HG03378 (cell line): ENCODE measurements at regions not wholly inside any gene's neighbourhood (a gene's known extent, or its start where the extent isn't known, plus 50 kb on each side); places are given as distances from the start of the nearest gene placed in this dataset.

ENCODE experiments used
- ATAC-seq: cut with Tn5 transposase; IDR thresholded peaks from one replicate; pipeline ENCODE4 v1.9.1; 2021; ENCODE audit warnings: mild to moderate bottlenecking, moderate library complexity; ENCODE audit not compliant: unreplicated experiment

- no peak for ATAC-seq
Measured at GRCh38 chr4:159497936-159498335, 395.1 kb downstream of the RAPGEF2 start.

DNA sequence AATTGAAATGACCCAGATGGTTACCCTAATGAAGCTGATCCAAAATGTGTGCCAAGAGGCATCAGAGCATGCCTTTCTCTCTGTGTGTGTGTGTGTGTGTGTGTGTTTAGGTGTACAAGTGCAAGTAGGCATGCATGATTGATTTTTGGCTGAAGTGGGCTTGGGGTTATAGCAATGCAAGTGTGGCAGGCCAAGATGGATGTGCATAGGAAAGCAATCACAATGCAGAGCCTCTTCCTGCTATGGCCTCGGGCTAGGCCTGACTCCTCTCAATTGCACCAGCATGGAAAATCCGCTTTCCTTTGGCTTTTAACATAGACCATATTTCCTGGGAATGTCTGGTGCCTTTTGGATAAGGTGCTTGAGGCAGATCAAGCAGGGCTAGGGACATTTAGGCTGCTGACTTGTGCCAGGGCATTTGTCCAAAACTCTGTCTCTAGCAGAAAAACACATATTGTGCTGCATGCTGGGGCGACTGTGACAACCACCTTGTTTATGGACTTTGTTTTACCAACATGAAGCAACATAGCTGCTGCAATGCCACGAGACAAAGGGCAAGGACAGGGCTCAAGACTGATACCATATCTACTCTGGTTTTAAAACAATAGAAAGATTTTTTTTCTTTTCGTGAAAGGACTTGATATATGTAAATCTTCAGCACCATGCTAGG, 395.7 kb downstream of the RAPGEF2 start:
- ATAC-seq = no peak

DNA sequence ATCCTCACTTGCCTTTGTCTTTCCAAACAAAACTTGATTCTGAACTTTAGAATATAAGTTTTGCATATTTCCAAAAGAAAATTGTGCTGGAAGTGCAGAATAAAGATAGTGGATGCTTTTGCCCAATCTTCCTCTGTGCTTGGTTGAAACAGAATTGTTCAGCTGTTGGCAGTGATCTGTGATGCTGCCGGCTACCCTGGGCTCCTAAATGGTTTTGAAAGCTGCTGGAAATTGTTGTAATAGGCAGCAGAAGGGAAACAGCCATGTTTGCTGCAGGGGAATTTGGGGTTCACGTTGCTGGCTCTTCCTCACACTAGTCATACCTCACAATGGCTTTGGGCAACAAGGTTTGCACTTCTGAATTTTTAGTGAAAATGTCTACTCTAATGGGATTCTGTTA, 398.0 kb downstream of the RAPGEF2 start:
- ATAC-seq = no peak

DNA sequence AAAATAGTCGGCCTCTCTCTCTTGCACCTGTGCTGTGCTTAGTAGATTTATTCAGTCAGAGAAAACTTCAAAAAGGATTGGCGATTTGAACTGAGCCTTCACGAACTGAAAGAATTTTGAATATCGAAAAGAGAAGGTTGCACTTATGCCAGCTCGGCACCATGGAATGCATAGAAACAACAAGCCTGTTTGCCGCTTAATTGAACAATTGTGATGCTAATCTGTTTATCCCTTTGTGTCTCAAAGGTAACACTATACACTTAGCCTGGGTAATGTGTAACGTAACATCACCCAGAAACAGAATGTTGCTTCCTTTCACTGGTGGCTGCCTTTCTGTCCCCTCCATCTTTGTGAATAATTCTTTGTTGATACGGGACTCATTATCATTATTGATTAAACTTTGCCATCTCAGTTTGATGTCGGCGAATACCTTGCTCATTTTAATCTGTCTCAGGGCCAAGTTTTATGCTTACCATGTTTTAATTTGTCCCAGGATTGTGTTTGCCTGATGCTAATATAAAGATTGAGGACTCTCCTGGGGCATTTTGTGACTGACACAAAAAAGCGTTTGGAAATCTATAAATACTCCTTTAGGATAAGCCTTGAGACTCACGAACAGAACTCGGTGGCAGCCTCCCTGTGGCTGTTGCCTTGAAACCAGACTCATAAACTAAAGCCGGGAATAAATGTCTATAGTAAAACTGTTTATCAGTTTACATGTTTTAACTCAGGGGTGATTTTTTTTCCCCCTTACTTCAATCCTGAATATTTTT, 400.5 kb downstream of the RAPGEF2 start:
- ATAC-seq = no peak

- ATAC-seq = no peak
Measured at GRCh38 chr4:159504684-159505083, 401.8 kb downstream of the RAPGEF2 start.

DNA sequence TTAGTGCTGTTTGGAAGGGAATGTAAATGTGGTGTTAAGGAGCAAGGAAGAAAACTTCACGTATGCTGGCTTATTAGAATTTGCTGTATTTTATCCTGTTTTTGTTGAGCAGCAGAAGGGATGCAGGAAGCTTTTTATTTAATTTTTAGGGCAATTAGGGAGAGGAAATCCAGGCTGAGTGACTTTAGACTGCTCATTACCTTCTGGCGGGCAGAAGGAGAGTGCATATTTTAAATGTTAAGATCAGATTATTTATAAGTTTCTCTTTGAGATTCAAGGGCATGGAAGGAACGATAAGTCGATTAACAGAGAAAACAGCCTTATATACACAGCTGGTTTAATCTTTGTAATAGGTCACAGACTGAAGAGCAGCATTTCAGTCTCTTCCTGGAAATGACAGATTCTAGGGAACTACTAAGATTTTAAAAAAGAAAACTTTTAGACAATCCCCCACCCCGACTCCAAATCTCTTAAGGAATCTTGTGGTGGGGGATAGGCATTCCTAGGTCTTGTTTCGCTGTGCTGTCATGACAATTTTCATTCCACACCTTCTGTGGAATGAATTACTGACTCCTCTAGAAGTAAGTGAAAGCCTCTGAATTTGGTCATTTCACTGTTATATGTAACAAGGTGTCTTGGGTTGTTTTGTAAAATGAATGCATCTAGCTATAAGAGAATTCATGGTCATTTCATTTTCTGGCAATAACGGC, 402.5 kb downstream of the RAPGEF2 start:
- ATAC-seq = no peak

DNA sequence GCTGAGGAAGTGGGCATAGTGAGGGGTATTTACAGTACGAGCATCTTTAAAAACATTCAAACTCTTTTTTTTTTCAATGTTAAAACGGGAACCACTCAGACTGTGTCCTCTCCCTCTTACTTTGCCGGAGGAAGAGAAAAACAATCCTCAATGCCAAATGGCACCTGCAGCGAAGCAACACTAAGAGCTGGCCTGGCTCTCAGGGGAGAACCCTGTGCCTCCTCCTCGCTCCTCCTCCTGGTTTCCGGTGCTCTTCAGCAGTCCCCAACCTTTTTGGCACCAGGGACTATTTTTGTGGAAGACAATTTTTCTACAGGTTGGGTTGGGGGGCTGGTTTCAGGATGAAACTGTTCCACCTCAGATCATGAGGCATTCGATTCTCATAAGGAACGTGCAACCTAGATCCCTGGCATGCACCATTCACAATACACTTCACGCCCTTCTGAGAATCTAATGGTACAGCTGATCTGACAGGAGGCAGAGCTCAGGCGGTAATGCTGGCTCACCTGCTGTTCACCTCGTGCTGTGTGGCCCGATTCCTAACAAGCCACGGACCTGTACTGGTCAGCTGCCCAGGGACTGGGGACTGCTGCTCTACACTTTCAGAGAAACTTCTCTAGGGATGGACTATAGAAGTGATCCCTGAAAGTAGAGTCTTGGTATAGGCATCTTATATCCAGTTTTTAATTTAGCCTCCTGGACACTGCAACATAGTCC, 404.1 kb downstream of the RAPGEF2 start:
- ATAC-seq = no peak

GRCh38 chr4:159508917-159509500, 406.1 kb downstream of the RAPGEF2 start:
- ATAC-seq = no peak

GRCh38 chr4:159512348-159512747, 409.5 kb downstream of the RAPGEF2 start:
- ATAC-seq = no peak

GRCh38 chr4:159515314-159516025, 412.6 kb downstream of the RAPGEF2 start:
- ATAC-seq = no peak

DNA sequence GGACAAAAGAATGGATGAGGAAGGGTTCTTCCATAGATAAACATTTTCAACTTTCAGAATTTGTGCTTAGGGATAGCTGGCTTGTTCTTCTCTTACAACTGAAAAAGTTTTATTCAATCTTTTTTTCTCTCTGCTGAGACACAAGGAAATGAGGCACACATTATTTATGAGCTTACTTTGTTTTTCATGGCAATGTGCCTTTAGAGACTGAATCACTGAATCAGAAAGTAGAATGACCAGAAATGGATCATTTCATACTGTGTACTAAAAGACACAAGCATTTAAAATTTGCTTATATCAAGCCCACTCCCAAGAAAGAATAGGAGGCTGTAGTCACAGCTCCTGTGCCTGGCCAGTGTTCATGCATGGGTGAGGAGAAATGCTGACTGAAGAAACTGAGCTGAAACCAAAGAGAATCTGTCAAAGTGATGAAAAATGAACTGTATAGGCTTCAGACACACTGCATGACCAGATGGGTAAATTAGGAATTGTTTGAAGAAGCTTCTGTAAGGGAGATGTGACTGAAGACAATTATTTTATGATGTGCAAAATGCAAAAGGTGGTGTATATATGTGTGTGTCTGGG, 413.8 kb downstream of the RAPGEF2 start:
- ATAC-seq = no peak

- no peak for ATAC-seq
Measured at GRCh38 chr4:159520074-159520473, 417.2 kb downstream of the RAPGEF2 start.

- ATAC-seq = no peak
Measured at GRCh38 chr4:159526172-159526571, 423.3 kb downstream of the RAPGEF2 start.

GRCh38 chr4:159534655-159535054, 431.8 kb downstream of the RAPGEF2 start:
- ATAC-seq = no peak

- ATAC-seq = no peak
Measured at GRCh38 chr4:159538556-159538955, 435.7 kb downstream of the RAPGEF2 start.

- no peak for ATAC-seq
Measured at GRCh38 chr4:159540038-159540437, 437.2 kb downstream of the RAPGEF2 start.

GRCh38 chr4:159540501-159540900, 437.6 kb downstream of the RAPGEF2 start:
- ATAC-seq = no peak

- ATAC-seq = no peak
Measured at GRCh38 chr4:159541143-159541542, 438.3 kb downstream of the RAPGEF2 start.

GRCh38 chr4:159542296-159542695, 439.4 kb downstream of the RAPGEF2 start:
- no peak for ATAC-seq

GRCh38 chr4:159543831-159544230, 441.0 kb downstream of the RAPGEF2 start:
- ATAC-seq = no peak
